Endothelial cell of umbilical vein (primary cell): ENCODE measurements at regions not wholly inside any gene's neighbourhood (a gene's known extent, or its start where the extent isn't known, plus 50 kb on each side); places are given as distances from the start of the nearest gene placed in this dataset.

ENCODE experiments used
- BruUV-seq: library from RNA; stranded (reverse); fragments of 400-500 nt; replicated peaks from 2 replicates; lab custom pipeline; 2021; lab: Mats Ljungman, UMichigan
- CTCF ChIA-PET: fragments of 300-600, 350-600 bp; sonication (Branson Sonifier 250); formaldehyde crosslinking; loops from one replicate; lab custom pipeline; 2021; ENCODE audit warnings: antibody characterized with exemption, inconsistent platforms; lab: Charles Lee
- POLR2A ChIA-PET: fragments of 300-600, 350-600 bp; sonication (Branson Sonifier 250); formaldehyde crosslinking; loops from one replicate; lab custom pipeline; 2021; ENCODE audit warnings: antibody characterized with exemption, inconsistent platforms; lab: Charles Lee
- DNase-seq: peaks from one replicate; pipeline ENCODE4 v3.0.0-alpha.2; 2011; ENCODE audit warnings: low read depth, low spot score
- FAIRE-seq: peaks from 2 replicates; lab custom pipeline; 2011; peaks lifted over from hg19 to GRCh38; lab: Jason Lieb, UNC
- H2AFZ ChIP-seq: 2 replicates; pipeline ENCODE4 v1.6.0; 2012; ENCODE audit warnings: low read depth, low read length, control low read depth, inconsistent platforms
- H3K27ac ChIP-seq: 2 replicates; pipeline ENCODE4 v1.5.1; 2011; ENCODE audit warnings: low read depth, mild to moderate bottlenecking, control low read depth, low read length, moderate library complexity; ENCODE audit not compliant: insufficient read depth
- H3K27me3 ChIP-seq, 2 experiments: 2 replicates each; pipeline versions ENCODE4 v1.6.0 to v1.6.1; 2011; ENCODE audit warnings: low read length in 2 of 2, mixed read lengths in 1 of 2; ENCODE audit not compliant: control insufficient read depth in 2 of 2, insufficient read depth in 2 of 2
- H3K36me3 ChIP-seq, 2 experiments: 2 replicates in 1 of 2; 3 replicates in 1 of 2; pipeline ENCODE4 v1.5.1; 2011; ENCODE audit warnings: low read length in 2 of 2, mild to moderate bottlenecking in 1 of 2, moderate library complexity in 1 of 2; ENCODE audit not compliant: control insufficient read depth in 2 of 2, insufficient read depth in 2 of 2; ENCODE audit errors: extremely low read depth in 1 of 2
- H3K4me1 ChIP-seq: 3 replicates; pipeline ENCODE4 v1.5.1; 2011; ENCODE audit warnings: mild to moderate bottlenecking, low read length; ENCODE audit not compliant: control insufficient read depth, insufficient read depth; ENCODE audit errors: extremely low read depth
- H3K4me2 ChIP-seq: 2 replicates; pipeline ENCODE4 v1.6.1; 2011; ENCODE audit warnings: low read length, control low read depth, mixed read lengths; ENCODE audit not compliant: insufficient read depth
- H3K4me3 ChIP-seq, 3 experiments: fragments of 200-600 bp in 1 of 3; sonication (generic), shearing (Covaris generic) in 1 of 3; replicated peaks in 1 of 3; 2 replicates each; pipeline ENCODE4 v1.5.1; 2011 to 2016; ENCODE audit warnings: control low read depth in 3 of 3, low read length in 3 of 3, mild to moderate bottlenecking in 2 of 3, inconsistent platforms in 1 of 3, low read depth in 1 of 3, moderate library complexity in 1 of 3; ENCODE audit not compliant: insufficient read depth in 1 of 3
- H3K79me2 ChIP-seq: 2 replicates; pipeline ENCODE4 v1.6.0; 2012; ENCODE audit warnings: low read length, inconsistent platforms; ENCODE audit not compliant: control insufficient read depth, insufficient read depth
- H3K9ac ChIP-seq: replicated peaks from 2 replicates; pipeline ENCODE3; 2011; ENCODE audit warnings: low read length, control low read depth; ENCODE audit not compliant: insufficient read depth; ENCODE audit errors: extremely low read depth
- H3K9me1 ChIP-seq: replicated peaks from 3 replicates; pipeline ENCODE4 v1.6.0; 2011; ENCODE audit warnings: mild to moderate bottlenecking, low read length; ENCODE audit not compliant: control insufficient read depth, insufficient read depth; ENCODE audit errors: extremely low read depth
- H3K9me3 ChIP-seq: replicated peaks from 2 replicates; pipeline ENCODE4 v1.5.1; 2012; ENCODE audit warnings: low read length, inconsistent platforms; ENCODE audit not compliant: control insufficient read depth, insufficient read depth
- H4K20me1 ChIP-seq: replicated peaks from 2 replicates; pipeline ENCODE3; 2011; ENCODE audit warnings: mild to moderate bottlenecking, low read length; ENCODE audit not compliant: control insufficient read depth, insufficient read depth; ENCODE audit errors: extremely low read depth
- CTCF ChIP-seq, 2 donors: IDR thresholded peaks; 1 replicate in 1 of 2; 2 replicates in 1 of 2; pipeline ENCODE4 v1.5.1; 2011; ENCODE audit warnings: low read length in 2 of 2, mild to moderate bottlenecking in 2 of 2, moderate library complexity in 2 of 2, control low read depth in 1 of 2, inconsistent platforms in 1 of 2, low read depth in 1 of 2; ENCODE audit not compliant: insufficient read depth in 1 of 2; ENCODE audit errors: extremely low read depth in 1 of 2
- EZH2 ChIP-seq: IDR thresholded peaks from 2 replicates; pipeline ENCODE4 v1.6.1; 2012; ENCODE audit warnings: borderline replicate concordance, low read depth, mild to moderate bottlenecking, moderate library complexity, low read length, inconsistent platforms; ENCODE audit not compliant: severe bottlenecking
- FOS ChIP-seq: IDR thresholded peaks from 2 replicates; pipeline ENCODE4 v1.6.1; 2011; ENCODE audit warnings: mild to moderate bottlenecking, low read length, moderate library complexity, borderline replicate concordance; ENCODE audit not compliant: insufficient read depth
- GATA2 ChIP-seq: IDR thresholded peaks from 2 replicates; pipeline ENCODE4 v1.7.0; 2011; ENCODE audit warnings: low read depth, mild to moderate bottlenecking, moderate library complexity, mixed read lengths, low read length; ENCODE audit not compliant: insufficient read length, insufficient read depth
- JUN ChIP-seq: IDR thresholded peaks from 2 replicates; pipeline ENCODE4 v1.6.1; 2011; ENCODE audit warnings: borderline replicate concordance, low read depth; ENCODE audit not compliant: insufficient read length, insufficient read depth
- MAX ChIP-seq: IDR thresholded peaks from 2 replicates; pipeline ENCODE4 v1.6.1; 2011; ENCODE audit not compliant: insufficient read depth, insufficient read length
- MYC ChIP-seq: IDR thresholded peaks from one replicate; pipeline ENCODE4 v1.6.1; 2011; ENCODE audit warnings: mild to moderate bottlenecking, low read depth, low read length
- POLR2A ChIP-seq: IDR thresholded peaks from 2 replicates; pipeline ENCODE4 v1.6.1; 2012; ENCODE audit warnings: low read depth, mild to moderate bottlenecking, control low read depth, low read length
- POLR2AphosphoS5 ChIP-seq: IDR thresholded peaks from 2 replicates; pipeline ENCODE4 v1.6.1; 2012; ENCODE audit warnings: low read depth, mild to moderate bottlenecking, control low read depth, low read length, moderate library complexity; ENCODE audit not compliant: insufficient read depth
- dilution Hi-C: fragments of 300-500 bp; cut with MboI; formaldehyde crosslinking; loops from one replicate; pipeline ENCODE4 v1.15.0; 2019; ENCODE audit warnings: low sequenced_read_pairs; ENCODE audit not compliant: extremely low pct_ligation_motif_present
- intact Hi-C: fragments of 100-400 bp; cut with micrococcal nuclease; formaldehyde crosslinking; loops from one replicate; pipeline ENCODE4 v1.10.0; 2022

- intact Hi-C loops (no loop called here), dilution Hi-C loops (no loop called here)
- no peak for DNase-seq
- no peak for FAIRE-seq
- H3K4me3 ChIP-seq = no peak overlapping the region
- no peaks in the 10 kb centered on the region for H4K20me1 ChIP-seq
- no peaks in the 10 kb centered on the region for H3K36me3 ChIP-seq
- H3K79me2 ChIP-seq = no peaks in the 10 kb centered on the region
- BruUV-seq = no TSS peak
- no peaks in the 10 kb centered on the region for H3K9me1 ChIP-seq
- peaks cover 2% of the 10 kb centered on the region for H3K9me3 ChIP-seq
- POLR2A ChIA-PET = no interaction called here
- H2AFZ ChIP-seq = no peak overlapping the region
- TF ChIP-seq EZH2 = no peak
- TF ChIP-seq MYC = no peak
- TF ChIP-seq CTCF (IDR thresholded peaks at IDR 0.05; ENCODE audit: extremely low read depth in 1 of 2, insufficient read depth in 1 of 2, low read depth in 1 of 2, low read length in 2 of 2) = no peak
- TF ChIP-seq MAX = no peak
- TF ChIP-seq POLR2A = no peak
- TF ChIP-seq FOS = no peak
- TF ChIP-seq GATA2 = no peak
- no peak for TF ChIP-seq POLR2AphosphoS5
- TF ChIP-seq JUN = no peak
- CTCF ChIA-PET = no interaction called here
- H3K27ac ChIP-seq = no peak overlapping the region
- no peaks in the 10 kb centered on the region for H3K27me3 ChIP-seq
- no peak overlapping the region for H3K9ac ChIP-seq
- no peak overlapping the region for H3K4me2 ChIP-seq
- H3K4me1 ChIP-seq = no peaks in the 10 kb centered on the region
These were observed 163.2 kb upstream of the JARID2 start for GRCh38 chr6:15082708-15083107.
